Fibroblast of lung (primary cell): ENCODE measurements at regions not wholly inside any gene's neighbourhood (a gene's known extent, or its start where the extent isn't known, plus 50 kb on each side); places are given as distances from the start of the nearest gene placed in this dataset.

Source experiments
- DNase-seq, 2 donors: peaks; one replicate each; pipeline versions ENCODE4 v3.0.0 to v3.0.0-alpha.2; 2010; ENCODE audit warnings: low read depth in 2 of 2
- H2AFZ ChIP-seq: 2 replicates; pipeline ENCODE4 v1.5.1; 2012; ENCODE audit warnings: low read length, control low read depth, inconsistent platforms
- H3K27ac ChIP-seq: 2 replicates; pipeline ENCODE4 v1.5.1; 2011; ENCODE audit warnings: low read length, control low read depth; ENCODE audit not compliant: insufficient read depth
- H3K27me3 ChIP-seq: 2 replicates; pipeline ENCODE4 v1.5.1; 2011; ENCODE audit warnings: mild to moderate bottlenecking, low read length; ENCODE audit not compliant: control insufficient read depth, insufficient read depth
- H3K36me3 ChIP-seq: 2 replicates; pipeline ENCODE4 v1.5.1; 2011; ENCODE audit warnings: low read length; ENCODE audit not compliant: control insufficient read depth, insufficient read depth
- H3K4me1 ChIP-seq: 2 replicates; pipeline ENCODE4 v1.5.1; 2011; ENCODE audit warnings: low read length; ENCODE audit not compliant: control insufficient read depth, insufficient read depth; ENCODE audit errors: extremely low read depth
- H3K4me2 ChIP-seq: 2 replicates; pipeline ENCODE4 v1.5.1; 2011; ENCODE audit warnings: low read length, control low read depth; ENCODE audit not compliant: insufficient read depth; ENCODE audit errors: extremely low read depth
- H3K4me3 ChIP-seq, 4 experiments: fragments of 200-600 bp in 1 of 4; sonication (generic) in 1 of 4; replicated peaks in 1 of 4; 2 replicates each; pipeline ENCODE4 v1.5.1; 2011 to 2016; ENCODE audit warnings: low read length in 4 of 4, low read depth in 3 of 4, mild to moderate bottlenecking in 3 of 4, control low read depth in 2 of 4, inconsistent platforms in 1 of 4, mixed read lengths in 1 of 4; ENCODE audit not compliant: insufficient read depth in 1 of 4; ENCODE audit errors: control extremely low read depth in 1 of 4
- H3K79me2 ChIP-seq: 2 replicates; pipeline ENCODE4 v1.5.1; 2012; ENCODE audit warnings: mild to moderate bottlenecking, low read length, inconsistent platforms; ENCODE audit not compliant: control insufficient read depth, insufficient read depth
- H3K9ac ChIP-seq: 2 replicates; pipeline ENCODE4 v1.5.1; 2011; ENCODE audit warnings: mild to moderate bottlenecking, low read length, control low read depth; ENCODE audit not compliant: insufficient read depth
- H3K9me3 ChIP-seq: 2 replicates; pipeline ENCODE4 v1.5.1; 2012; ENCODE audit warnings: low read depth, low read length; ENCODE audit not compliant: control insufficient read depth, insufficient read depth
- H4K20me1 ChIP-seq: 2 replicates; pipeline ENCODE4 v1.5.1; 2011; ENCODE audit warnings: low read length; ENCODE audit not compliant: control insufficient read depth, insufficient read depth; ENCODE audit errors: extremely low read depth
- EZH2 ChIP-seq: IDR thresholded peaks from 2 replicates; pipeline ENCODE4 v1.5.1; 2012; ENCODE audit warnings: low read length, control low read depth, mild to moderate bottlenecking; ENCODE audit errors: missing control alignments
- TF ChIP-seq, protein P1 (sequence below), 2 donors: IDR thresholded peaks in 1 of 2; conservative IDR thresholded peaks in 1 of 2; 1 replicate in 1 of 2; 2 replicates in 1 of 2; pipeline ENCODE4 v1.5.1; 2011 to 2012; ENCODE audit warnings: low read length in 2 of 2, control low read depth in 1 of 2, inconsistent platforms in 1 of 2, low read depth in 1 of 2, mild to moderate bottlenecking in 1 of 2

DNA sequence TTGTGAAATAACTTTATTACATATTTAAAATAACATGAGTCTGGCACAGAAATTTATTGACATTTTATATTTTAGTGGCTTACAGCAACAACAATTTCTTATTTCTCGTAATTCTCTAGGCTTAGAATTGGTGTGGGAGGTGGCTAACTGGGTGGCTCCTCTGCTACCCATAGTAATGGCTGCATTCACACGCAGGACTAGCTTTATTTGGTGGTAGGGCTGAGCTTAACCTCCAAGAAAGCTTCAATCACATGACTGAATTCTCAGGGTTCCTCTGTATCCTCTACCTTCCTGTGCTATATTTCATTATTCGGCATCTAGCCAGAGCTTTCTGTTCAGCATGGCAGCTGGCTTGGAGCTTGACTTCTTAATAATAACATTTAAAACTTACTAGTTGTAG is 138.8 kb downstream of the ZWINT start:
- Histone ChIP-seq H3K9me3 (no peaks in the 10 kb centered on the region), H4K20me1 (no peaks in the 10 kb centered on the region), H2AFZ (no peak overlapping the region), H3K4me2 (no peak overlapping the region), H3K4me1 (no peaks in the 10 kb centered on the region), H3K4me3 (no peak overlapping the region), H3K79me2 (no peaks in the 10 kb centered on the region), H3K27ac (no peak overlapping the region), H3K27me3 (no peaks in the 10 kb centered on the region), H3K9ac (no peak overlapping the region), H3K36me3 (no peaks in the 10 kb centered on the region)
- no peak for DNase-seq
- TF ChIP-seq, protein P1, sequence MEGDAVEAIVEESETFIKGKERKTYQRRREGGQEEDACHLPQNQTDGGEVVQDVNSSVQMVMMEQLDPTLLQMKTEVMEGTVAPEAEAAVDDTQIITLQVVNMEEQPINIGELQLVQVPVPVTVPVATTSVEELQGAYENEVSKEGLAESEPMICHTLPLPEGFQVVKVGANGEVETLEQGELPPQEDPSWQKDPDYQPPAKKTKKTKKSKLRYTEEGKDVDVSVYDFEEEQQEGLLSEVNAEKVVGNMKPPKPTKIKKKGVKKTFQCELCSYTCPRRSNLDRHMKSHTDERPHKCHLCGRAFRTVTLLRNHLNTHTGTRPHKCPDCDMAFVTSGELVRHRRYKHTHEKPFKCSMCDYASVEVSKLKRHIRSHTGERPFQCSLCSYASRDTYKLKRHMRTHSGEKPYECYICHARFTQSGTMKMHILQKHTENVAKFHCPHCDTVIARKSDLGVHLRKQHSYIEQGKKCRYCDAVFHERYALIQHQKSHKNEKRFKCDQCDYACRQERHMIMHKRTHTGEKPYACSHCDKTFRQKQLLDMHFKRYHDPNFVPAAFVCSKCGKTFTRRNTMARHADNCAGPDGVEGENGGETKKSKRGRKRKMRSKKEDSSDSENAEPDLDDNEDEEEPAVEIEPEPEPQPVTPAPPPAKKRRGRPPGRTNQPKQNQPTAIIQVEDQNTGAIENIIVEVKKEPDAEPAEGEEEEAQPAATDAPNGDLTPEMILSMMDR (conservative IDR thresholded peaks at IDR 0.05 in 1 of 2, IDR thresholded peaks at IDR 0.05 in 1 of 2; ENCODE audit: low read depth in 1 of 2, low read length in 2 of 2) = no peak
- TF ChIP-seq EZH2 = no peak

DNA sequence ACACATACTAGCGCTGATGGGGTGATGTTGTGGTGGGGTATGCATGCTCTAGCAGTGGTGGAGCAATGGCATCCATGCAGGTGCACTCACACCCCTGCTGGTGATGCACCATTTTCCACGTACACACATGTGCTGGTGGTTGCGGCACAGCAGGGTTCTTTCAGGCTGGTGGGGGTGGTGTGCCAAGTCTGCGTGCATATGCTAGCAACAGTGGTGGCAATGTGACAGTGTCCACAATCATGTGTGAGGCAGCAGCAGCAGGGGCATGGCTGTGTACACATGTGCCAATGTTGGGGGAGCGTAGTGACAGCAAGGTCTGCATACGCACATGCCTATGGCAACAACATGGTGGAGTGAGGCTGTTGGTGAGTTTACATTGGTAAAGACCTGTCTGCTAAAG is 148.1 kb downstream of the ZWINT start:
- H3K4me3 ChIP-seq = no peak overlapping the region
- TF ChIP-seq EZH2 = no peak
- TF ChIP-seq, protein P1 (conservative IDR thresholded peaks at IDR 0.05 in 1 of 2, IDR thresholded peaks at IDR 0.05 in 1 of 2; ENCODE audit: low read depth in 1 of 2, low read length in 2 of 2) = no peak
- H3K9me3 ChIP-seq = no peaks in the 10 kb centered on the region
- no peaks in the 10 kb centered on the region for H4K20me1 ChIP-seq
- no peaks in the 10 kb centered on the region for H3K36me3 ChIP-seq
- H3K4me2 ChIP-seq = no peak overlapping the region
- no peak overlapping the region for H2AFZ ChIP-seq
- H3K79me2 ChIP-seq = no peaks in the 10 kb centered on the region
- H3K27ac ChIP-seq = no peak overlapping the region
- H3K9ac ChIP-seq = no peak overlapping the region
- H3K27me3 ChIP-seq = no peaks in the 10 kb centered on the region
- H3K4me1 ChIP-seq = no peaks in the 10 kb centered on the region
- no peak for DNase-seq

DNA sequence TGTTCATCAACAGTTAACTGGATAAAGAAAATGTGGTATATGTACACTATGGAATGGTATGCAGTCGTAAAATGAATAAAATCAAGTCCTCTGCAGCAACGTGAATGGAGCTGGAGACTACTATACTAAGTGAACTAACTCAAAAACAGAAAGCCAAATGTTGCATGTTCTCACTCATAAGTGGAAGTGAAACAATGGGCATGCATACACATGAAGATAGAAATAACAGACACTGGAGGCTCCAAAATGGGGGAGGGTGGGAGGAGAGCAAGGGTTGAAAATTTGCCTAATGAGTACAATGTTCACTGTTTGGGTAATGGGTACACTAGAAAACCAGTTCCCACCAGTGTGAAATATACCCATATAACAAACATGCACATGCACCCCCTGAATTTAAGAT is 179.5 kb downstream of the ZWINT start:
- Histone ChIP-seq H2AFZ (no peak overlapping the region), H3K4me1 (no peaks in the 10 kb centered on the region), H3K9me3 (no peaks in the 10 kb centered on the region), H3K27me3 (no peaks in the 10 kb centered on the region), H3K4me2 (no peak overlapping the region), H4K20me1 (no peaks in the 10 kb centered on the region), H3K27ac (no peak overlapping the region), H3K79me2 (no peaks in the 10 kb centered on the region), H3K4me3 (no peak overlapping the region), H3K36me3 (no peaks in the 10 kb centered on the region), H3K9ac (no peak overlapping the region)
- no peak for TF ChIP-seq EZH2
- TF ChIP-seq, protein P1 (conservative IDR thresholded peaks at IDR 0.05 in 1 of 2, IDR thresholded peaks at IDR 0.05 in 1 of 2; ENCODE audit: low read depth in 1 of 2, low read length in 2 of 2) = no peak
- DNase-seq = no peak
